Dendritic cell treated with granulocyte-macrophage colony-stimulating factor and Interleukin-4, amounts not matched to agents 40 ng/mL and 50 ng/mL, for 4 days (primary cell): ENCODE measurements at regions not wholly inside any gene's neighbourhood (a gene's known extent, or its start where the extent isn't known, plus 50 kb on each side); places are given as distances from the start of the nearest gene placed in this dataset.

Experiments used
- H3K27ac Mint-ChIP-seq: one replicate; pipeline ENCODE4 v1.8.0; 2022; ENCODE audit warnings: mild to moderate bottlenecking, mixed read lengths
- H3K27me3 Mint-ChIP-seq: one replicate; pipeline ENCODE4 v1.8.0; 2022; ENCODE audit warnings: mild to moderate bottlenecking, mixed read lengths
- H3K36me3 Mint-ChIP-seq: one replicate; pipeline ENCODE4 v1.8.0; 2022; ENCODE audit warnings: low read depth, mixed read lengths
- H3K4me1 Mint-ChIP-seq: one replicate; pipeline ENCODE4 v1.8.0; 2022; ENCODE audit warnings: low read depth, mixed read lengths
- H3K4me3 Mint-ChIP-seq: one replicate; pipeline ENCODE4 v1.8.0; 2022; ENCODE audit warnings: mild to moderate bottlenecking, moderate library complexity, mixed read lengths
- H3K9me3 Mint-ChIP-seq: one replicate; pipeline ENCODE4 v1.8.0; 2022; ENCODE audit warnings: mixed read lengths
- intact Hi-C: fragments of 100-400 bp; cut with micrococcal nuclease; formaldehyde crosslinking; loops from one replicate; pipeline ENCODE4 v1.15.0; 2022

GRCh38 chr22:10781571-10782403 is 4746.2 kb upstream of the OR11H1 start:
- Mint-ChIP-seq H3K27me3 (no peaks in the 10 kb centered on the region), H3K36me3 (no peaks in the 10 kb centered on the region), H3K27ac (no peak overlapping the region), H3K9me3 (peaks cover 79% of the 10 kb centered on the region), H3K4me1 (no peaks in the 10 kb centered on the region), H3K4me3 (no peak overlapping the region)
- intact Hi-C loops, result no loop called here
